ENCODE measurements at regions not wholly inside any gene's neighbourhood (a gene's known extent, or its start where the extent isn't known, plus 50 kb on each side); places are given as distances from the start of the nearest gene placed in this dataset.

- Histone ChIP-seq H3K27ac (ENCODE audit: low read depth in 1 of 3, low read length in 2 of 3) (no peak overlapping the region), H3K9me3 (ENCODE audit: control insufficient read depth in 2 of 2, insufficient read depth in 1 of 2, low read depth in 1 of 2, low read length in 1 of 2) (no peaks in the 10 kb centered on the region), H3K27me3 (ENCODE audit: control insufficient read depth in 3 of 3, insufficient read depth in 3 of 3, low read length in 3 of 3) (no peaks in the 10 kb centered on the region), H3K4me3 (ENCODE audit: low read depth in 1 of 3, low read length in 3 of 3) (no peak overlapping the region), H3K36me3 (ENCODE audit: control insufficient read depth in 3 of 3, insufficient read depth in 2 of 3, low read depth in 1 of 3, low read length in 3 of 3) (no peaks in the 10 kb centered on the region), H3K4me1 (ENCODE audit: control insufficient read depth in 3 of 3, insufficient read depth in 2 of 3, low read depth in 1 of 3, low read length in 2 of 3) (no peaks in the 10 kb centered on the region)
- DNase-seq, result no peak
- FAIRE-seq, result no peak
- 67 to 84% (median 77%) methylated on average over 2 of the region's 2 CpGs for WGBS, 3 donors
These were observed 277.5 kb upstream of the ADAMTS5 start for GRCh38 chr21:27244352-27244751.

DNA sequence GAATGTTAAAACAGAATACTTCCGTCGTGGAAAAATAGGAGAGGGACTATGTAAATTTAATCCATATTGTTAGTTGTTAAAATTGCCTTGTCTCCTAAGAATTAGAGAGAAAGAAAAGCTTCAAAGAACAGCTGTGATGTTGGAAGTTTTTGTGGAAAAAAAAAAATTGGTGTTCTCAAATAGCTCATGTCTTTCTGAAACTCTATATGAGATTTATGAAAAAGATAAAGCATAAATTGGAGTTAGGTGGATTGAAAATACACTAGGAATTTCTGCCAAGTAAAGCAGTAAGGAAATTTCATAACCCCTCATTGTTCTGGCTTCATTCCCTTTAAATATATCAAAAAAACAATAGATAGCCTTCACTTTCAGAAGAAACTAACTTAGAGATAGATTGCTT is 274.0 kb upstream of the ADAMTS5 start:
- no peak overlapping the region for H3K4me3 ChIP-seq (ENCODE audit: low read depth in 1 of 3, low read length in 3 of 3)
- no peaks in the 10 kb centered on the region for H3K36me3 ChIP-seq (ENCODE audit: control insufficient read depth in 3 of 3, insufficient read depth in 2 of 3, low read depth in 1 of 3, low read length in 3 of 3)
- H3K9me3 ChIP-seq (ENCODE audit: control insufficient read depth in 2 of 2, insufficient read depth in 1 of 2, low read depth in 1 of 2, low read length in 1 of 2), result no peaks in the 10 kb centered on the region
- FAIRE-seq, result no peak
- no peak for DNase-seq
- no peaks in the 10 kb centered on the region for H3K4me1 ChIP-seq (ENCODE audit: control insufficient read depth in 3 of 3, insufficient read depth in 2 of 3, low read depth in 1 of 3, low read length in 2 of 3)
- H3K27me3 ChIP-seq (ENCODE audit: control insufficient read depth in 3 of 3, insufficient read depth in 3 of 3, low read length in 3 of 3), result no peaks in the 10 kb centered on the region
- 85 to 93% (median 93%) methylated on average over 2 of the region's 2 CpGs for WGBS, 3 donors
- no peak overlapping the region for H3K27ac ChIP-seq (ENCODE audit: low read depth in 1 of 3, low read length in 2 of 3)

GRCh38 chr21:27233514-27234115 is 266.7 kb upstream of the ADAMTS5 start:
- FAIRE-seq, result no peak
- 74 to 92% (median 88%) methylated on average over 2 of the region's 2 CpGs for WGBS, 3 donors

DNA sequence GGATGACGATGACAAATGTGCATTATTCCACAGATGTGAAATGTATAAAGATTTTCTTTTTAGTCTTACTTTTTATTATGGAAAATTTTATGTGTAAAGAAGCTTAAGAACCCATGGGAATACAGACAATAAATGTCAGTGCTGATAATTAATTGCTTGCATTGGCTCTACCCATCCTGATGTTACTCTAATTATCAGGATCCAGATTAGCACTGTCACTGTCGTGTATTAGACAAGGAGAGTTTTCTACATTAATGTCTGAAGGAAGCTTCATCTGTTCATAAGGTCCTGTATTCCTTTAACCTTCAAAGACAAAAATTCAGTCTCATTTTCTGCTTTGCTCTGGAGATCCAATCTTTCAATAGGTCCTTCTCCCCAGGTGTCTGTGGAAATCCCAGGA is 259.1 kb upstream of the ADAMTS5 start:
- FAIRE-seq, result no peak

More at GRCh38 chr21:27233514-27234115, 266.7 kb upstream of the ADAMTS5 start:
- no peak overlapping the region for H3K27ac ChIP-seq (ENCODE audit: low read depth in 1 of 3, low read length in 2 of 3)
- H3K4me1 ChIP-seq (ENCODE audit: control insufficient read depth in 3 of 3, insufficient read depth in 2 of 3, low read depth in 1 of 3, low read length in 2 of 3), result no peaks in the 10 kb centered on the region
- DNase-seq, result no peak
- no peaks in the 10 kb centered on the region for H3K27me3 ChIP-seq (ENCODE audit: control insufficient read depth in 3 of 3, insufficient read depth in 3 of 3, low read length in 3 of 3)
- no peaks in the 10 kb centered on the region for H3K36me3 ChIP-seq (ENCODE audit: control insufficient read depth in 3 of 3, insufficient read depth in 2 of 3, low read depth in 1 of 3, low read length in 3 of 3)
- no peaks in the 10 kb centered on the region for H3K9me3 ChIP-seq (ENCODE audit: control insufficient read depth in 2 of 2, insufficient read depth in 1 of 2, low read depth in 1 of 2, low read length in 1 of 2)
- no peak overlapping the region for H3K4me3 ChIP-seq (ENCODE audit: low read depth in 1 of 3, low read length in 3 of 3)

DNA sequence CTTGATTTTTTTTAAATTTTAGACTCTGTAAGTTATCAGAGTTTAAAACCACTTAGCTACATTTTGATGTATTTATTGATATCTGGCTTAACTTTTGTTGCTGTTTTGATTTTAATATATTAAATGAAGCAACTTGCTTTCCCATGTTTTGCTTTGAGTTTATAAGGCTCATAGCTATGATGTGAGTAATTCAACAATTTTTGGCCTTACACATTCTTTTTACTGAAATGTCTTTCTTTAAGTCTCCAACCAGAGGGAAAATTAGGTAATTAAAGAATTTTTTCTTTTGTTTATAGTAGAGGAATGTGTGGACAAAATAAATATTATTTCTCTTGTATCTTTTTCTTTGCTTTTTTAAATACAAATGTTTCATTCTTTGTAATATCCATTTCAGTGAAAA is 258.3 kb upstream of the ADAMTS5 start:
- Histone ChIP-seq H3K4me3 (ENCODE audit: low read depth in 1 of 3, low read length in 3 of 3) (no peak overlapping the region), H3K27me3 (ENCODE audit: control insufficient read depth in 3 of 3, insufficient read depth in 3 of 3, low read length in 3 of 3) (no peaks in the 10 kb centered on the region), H3K9me3 (ENCODE audit: control insufficient read depth in 2 of 2, insufficient read depth in 1 of 2, low read depth in 1 of 2, low read length in 1 of 2) (no peaks in the 10 kb centered on the region), H3K36me3 (ENCODE audit: control insufficient read depth in 3 of 3, insufficient read depth in 2 of 3, low read depth in 1 of 3, low read length in 3 of 3) (no peaks in the 10 kb centered on the region), H3K4me1 (ENCODE audit: control insufficient read depth in 3 of 3, insufficient read depth in 2 of 3, low read depth in 1 of 3, low read length in 2 of 3) (no peaks in the 10 kb centered on the region), H3K27ac (ENCODE audit: low read depth in 1 of 3, low read length in 2 of 3) (no peak overlapping the region)
- FAIRE-seq (no peak), DNase-seq (no peak)

More for the DNA sequence above, 259.1 kb upstream of the ADAMTS5 start:
- 60 to 76% (median 63%) methylated on average over 2 of the region's 2 CpGs for WGBS, 3 donors
- no peak for DNase-seq
- no peaks in the 10 kb centered on the region for H3K36me3 ChIP-seq (ENCODE audit: control insufficient read depth in 3 of 3, insufficient read depth in 2 of 3, low read depth in 1 of 3, low read length in 3 of 3)
- no peaks in the 10 kb centered on the region for H3K9me3 ChIP-seq (ENCODE audit: control insufficient read depth in 2 of 2, insufficient read depth in 1 of 2, low read depth in 1 of 2, low read length in 1 of 2)
- no peak overlapping the region for H3K4me3 ChIP-seq (ENCODE audit: low read depth in 1 of 3, low read length in 3 of 3)
- H3K27ac ChIP-seq (ENCODE audit: low read depth in 1 of 3, low read length in 2 of 3), result no peak overlapping the region
- no peaks in the 10 kb centered on the region for H3K4me1 ChIP-seq (ENCODE audit: control insufficient read depth in 3 of 3, insufficient read depth in 2 of 3, low read depth in 1 of 3, low read length in 2 of 3)
- H3K27me3 ChIP-seq (ENCODE audit: control insufficient read depth in 3 of 3, insufficient read depth in 3 of 3, low read length in 3 of 3), result no peaks in the 10 kb centered on the region

DNA sequence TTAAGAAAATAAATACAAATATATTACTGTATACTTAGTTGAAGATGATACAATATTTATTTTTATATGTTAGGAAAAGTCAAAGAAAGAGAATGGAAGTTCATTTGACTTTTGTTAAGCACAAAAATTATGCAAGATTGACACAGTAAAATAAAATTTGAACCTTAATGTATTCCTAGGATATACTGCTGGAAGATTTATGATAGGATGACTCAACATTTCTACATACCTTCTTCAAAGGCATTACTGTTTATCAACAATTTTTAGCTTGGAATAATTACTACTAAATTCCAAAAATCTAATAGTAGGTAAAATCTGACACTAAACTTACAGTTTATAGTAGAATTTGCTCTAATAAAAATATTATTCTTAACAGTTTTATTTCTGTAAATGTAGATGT is 257.3 kb upstream of the ADAMTS5 start:
- Histone ChIP-seq H3K4me3 (ENCODE audit: low read depth in 1 of 3, low read length in 3 of 3) (no peak overlapping the region), H3K27ac (ENCODE audit: low read depth in 1 of 3, low read length in 2 of 3) (no peak overlapping the region), H3K27me3 (ENCODE audit: control insufficient read depth in 3 of 3, insufficient read depth in 3 of 3, low read length in 3 of 3) (no peaks in the 10 kb centered on the region), H3K9me3 (ENCODE audit: control insufficient read depth in 2 of 2, insufficient read depth in 1 of 2, low read depth in 1 of 2, low read length in 1 of 2) (no peaks in the 10 kb centered on the region), H3K4me1 (ENCODE audit: control insufficient read depth in 3 of 3, insufficient read depth in 2 of 3, low read depth in 1 of 3, low read length in 2 of 3) (no peaks in the 10 kb centered on the region), H3K36me3 (ENCODE audit: control insufficient read depth in 3 of 3, insufficient read depth in 2 of 3, low read depth in 1 of 3, low read length in 3 of 3) (no peaks in the 10 kb centered on the region)
- DNase-seq (no peak), FAIRE-seq (no peak)

DNA sequence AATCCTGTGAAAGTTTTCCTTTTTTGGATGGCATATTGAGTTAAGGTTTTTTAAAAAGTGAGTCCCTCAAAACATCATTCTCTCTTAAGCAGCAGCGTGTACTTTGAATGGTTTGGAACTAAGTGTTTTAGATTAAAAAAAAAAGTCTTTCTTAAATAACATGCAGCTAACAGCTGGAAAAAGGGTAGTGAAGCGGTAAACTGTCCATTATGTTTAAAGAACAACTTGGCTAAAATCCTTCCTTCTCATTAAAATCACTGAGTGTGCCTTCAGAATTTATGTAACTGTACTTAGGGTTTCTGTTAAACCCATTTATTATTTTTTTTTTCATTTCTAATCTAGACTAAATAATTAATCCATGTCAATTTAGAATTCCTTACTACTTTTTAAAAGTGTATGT is 254.2 kb upstream of the ADAMTS5 start:
- FAIRE-seq (no peak), DNase-seq (no peak)
- no peaks in the 10 kb centered on the region for H3K4me1 ChIP-seq (ENCODE audit: control insufficient read depth in 3 of 3, insufficient read depth in 2 of 3, low read depth in 1 of 3, low read length in 2 of 3)
- WGBS, 3 donors, result 63 to 91% (median 76%) methylated on average over 2 of the region's 2 CpGs
- H3K36me3 ChIP-seq (ENCODE audit: control insufficient read depth in 3 of 3, insufficient read depth in 2 of 3, low read depth in 1 of 3, low read length in 3 of 3), result no peaks in the 10 kb centered on the region
- H3K9me3 ChIP-seq (ENCODE audit: control insufficient read depth in 2 of 2, insufficient read depth in 1 of 2, low read depth in 1 of 2, low read length in 1 of 2), result no peaks in the 10 kb centered on the region
- no peak overlapping the region for H3K4me3 ChIP-seq (ENCODE audit: low read depth in 1 of 3, low read length in 3 of 3)
- no peak overlapping the region for H3K27ac ChIP-seq (ENCODE audit: low read depth in 1 of 3, low read length in 2 of 3)
- no peaks in the 10 kb centered on the region for H3K27me3 ChIP-seq (ENCODE audit: control insufficient read depth in 3 of 3, insufficient read depth in 3 of 3, low read length in 3 of 3)

DNA sequence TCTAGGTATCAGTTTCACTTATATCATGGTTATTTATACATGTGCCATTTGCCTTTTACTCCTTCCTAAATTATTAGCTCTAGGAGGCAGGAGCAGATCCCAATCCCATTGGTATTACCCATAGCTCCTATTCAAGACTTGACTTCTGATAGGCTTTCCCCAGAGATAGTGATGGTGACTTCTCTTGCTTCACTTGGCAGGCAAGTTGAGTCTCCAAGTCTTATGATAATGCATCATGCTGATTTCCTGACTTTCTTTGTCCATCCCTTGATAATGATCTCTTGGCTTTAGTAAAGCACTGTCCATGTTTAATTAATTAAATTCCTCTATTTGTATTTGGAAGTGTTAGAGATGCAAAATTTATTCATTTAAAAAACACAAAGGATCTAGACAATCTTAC is 253.5 kb upstream of the ADAMTS5 start:
- H3K27me3 ChIP-seq (ENCODE audit: control insufficient read depth in 3 of 3, insufficient read depth in 3 of 3, low read length in 3 of 3), result no peaks in the 10 kb centered on the region
- DNase-seq (no peak), FAIRE-seq (no peak)
- H3K9me3 ChIP-seq (ENCODE audit: control insufficient read depth in 2 of 2, insufficient read depth in 1 of 2, low read depth in 1 of 2, low read length in 1 of 2), result no peaks in the 10 kb centered on the region
- no peaks in the 10 kb centered on the region for H3K36me3 ChIP-seq (ENCODE audit: control insufficient read depth in 3 of 3, insufficient read depth in 2 of 3, low read depth in 1 of 3, low read length in 3 of 3)
- no peak overlapping the region for H3K27ac ChIP-seq (ENCODE audit: low read depth in 1 of 3, low read length in 2 of 3)
- H3K4me3 ChIP-seq (ENCODE audit: low read depth in 1 of 3, low read length in 3 of 3), result no peak overlapping the region
- no peaks in the 10 kb centered on the region for H3K4me1 ChIP-seq (ENCODE audit: control insufficient read depth in 3 of 3, insufficient read depth in 2 of 3, low read depth in 1 of 3, low read length in 2 of 3)

DNA sequence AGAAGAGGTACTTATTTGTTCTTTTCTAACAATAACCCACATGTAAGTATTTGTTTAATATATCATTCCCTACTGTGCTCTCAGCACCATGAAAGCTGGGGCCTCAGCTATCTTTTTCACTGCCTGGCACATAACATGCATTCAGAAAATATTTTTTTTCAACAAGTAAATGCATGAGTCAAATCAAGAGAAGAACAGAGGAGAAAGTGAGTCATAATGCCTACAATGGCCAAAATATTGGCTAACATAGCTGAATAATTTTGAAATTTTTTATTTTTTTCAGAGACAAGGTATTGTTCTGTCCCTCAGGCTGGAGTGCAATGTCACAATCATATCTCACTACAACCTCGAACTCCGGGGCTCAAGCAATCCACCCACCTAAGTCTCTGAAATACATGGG is 252.2 kb upstream of the ADAMTS5 start:
- no peak overlapping the region for H3K27ac ChIP-seq (ENCODE audit: low read depth in 1 of 3, low read length in 2 of 3)
- FAIRE-seq (no peak), DNase-seq (no peak)
- H3K4me3 ChIP-seq (ENCODE audit: low read depth in 1 of 3, low read length in 3 of 3), result no peak overlapping the region
- H3K9me3 ChIP-seq (ENCODE audit: control insufficient read depth in 2 of 2, insufficient read depth in 1 of 2, low read depth in 1 of 2, low read length in 1 of 2), result no peaks in the 10 kb centered on the region
- WGBS, 3 donors, result 80 to 96% (median 90%) methylated on average over 2 of the region's 2 CpGs
- H3K4me1 ChIP-seq (ENCODE audit: control insufficient read depth in 3 of 3, insufficient read depth in 2 of 3, low read depth in 1 of 3, low read length in 2 of 3), result no peaks in the 10 kb centered on the region
- no peaks in the 10 kb centered on the region for H3K36me3 ChIP-seq (ENCODE audit: control insufficient read depth in 3 of 3, insufficient read depth in 2 of 3, low read depth in 1 of 3, low read length in 3 of 3)
- no peaks in the 10 kb centered on the region for H3K27me3 ChIP-seq (ENCODE audit: control insufficient read depth in 3 of 3, insufficient read depth in 3 of 3, low read length in 3 of 3)
